ENCODE measurements at regions not wholly inside any gene's neighbourhood (a gene's known extent, or its start where the extent isn't known, plus 50 kb on each side); places are given as distances from the start of the nearest gene placed in this dataset.
A peak's percentile ranks its signal among the peaks of the same experiment; 100 is the strongest.

- no peak for DNase-seq (ENCODE audit: low read depth)
These were observed 1342.3 kb downstream of the TBC1D22A start for GRCh38 chr22:48104766-48105165.

DNA sequence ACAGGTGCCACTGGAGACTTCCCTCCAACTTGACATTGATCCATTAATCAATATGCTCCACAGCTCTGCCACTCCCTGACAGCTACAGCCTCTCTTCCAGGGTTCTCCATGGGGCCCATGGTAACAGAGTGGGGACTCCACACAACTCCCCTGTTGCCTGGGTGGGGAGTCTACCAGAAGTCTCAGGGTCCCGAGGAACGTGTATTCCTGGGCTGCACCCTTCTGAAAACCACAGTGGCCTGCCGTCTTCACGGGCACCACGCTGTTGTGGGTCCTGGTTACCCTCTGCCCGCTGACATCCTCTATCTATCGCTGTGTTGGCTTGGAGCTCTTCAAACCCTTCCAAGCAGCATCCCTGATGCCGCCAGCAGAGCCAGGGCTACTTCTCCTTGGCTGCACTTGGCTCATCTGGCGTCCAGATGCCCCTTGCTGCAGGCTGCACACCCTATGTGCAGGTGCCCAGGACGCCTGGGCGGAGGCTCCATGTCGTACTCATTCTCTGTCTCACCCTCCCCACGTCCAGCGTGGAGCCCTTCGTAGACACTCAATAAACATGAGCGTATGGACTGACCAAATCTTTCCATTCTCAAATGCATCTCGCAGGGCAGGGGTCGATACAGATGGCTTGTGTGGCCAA is 1341.8 kb downstream of the TBC1D22A start:
- no peak for DNase-seq (ENCODE audit: low read depth)

DNA sequence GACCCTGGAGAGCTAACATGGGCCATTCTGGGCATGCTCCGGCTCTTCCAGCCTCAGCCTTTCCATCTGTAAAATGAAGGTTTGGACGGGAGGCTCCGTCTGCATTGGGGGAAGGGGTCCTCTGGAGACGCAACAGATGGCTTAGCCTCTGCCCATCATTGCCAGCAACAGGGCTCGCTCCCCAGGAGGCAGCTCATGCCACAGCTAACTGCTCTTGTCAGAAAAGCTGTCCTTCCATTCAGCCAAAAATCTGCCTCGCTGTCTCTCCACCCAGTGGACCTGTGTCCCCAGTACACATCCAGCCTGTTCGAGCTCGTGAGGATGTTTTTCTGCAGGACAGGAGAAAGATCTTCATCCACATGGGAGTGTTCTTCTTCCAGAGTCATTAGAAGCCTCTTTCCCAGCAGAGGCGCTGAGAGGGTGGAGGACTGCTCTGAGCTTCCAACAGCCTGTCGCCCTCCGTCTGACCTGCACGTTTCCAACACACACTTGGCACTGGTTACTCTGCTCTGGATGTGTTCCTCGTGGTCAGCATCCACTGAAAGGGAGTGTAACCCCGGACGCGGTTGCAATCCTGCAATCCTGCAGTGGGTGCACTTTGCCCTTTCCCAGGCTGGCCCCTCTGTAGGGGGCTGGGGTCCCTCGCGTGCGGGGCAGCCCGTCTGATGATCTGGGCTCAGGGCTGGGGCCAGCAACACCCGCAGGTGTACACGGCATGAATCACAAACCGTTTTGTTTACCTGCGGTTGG is 1340.9 kb downstream of the TBC1D22A start:
- DNase-seq (ENCODE audit: low read depth), result no peak

- DNase-seq (ENCODE audit: low read depth), result no peak
These were observed 1340.1 kb downstream of the TBC1D22A start for GRCh38 chr22:48102581-48102980.

DNA sequence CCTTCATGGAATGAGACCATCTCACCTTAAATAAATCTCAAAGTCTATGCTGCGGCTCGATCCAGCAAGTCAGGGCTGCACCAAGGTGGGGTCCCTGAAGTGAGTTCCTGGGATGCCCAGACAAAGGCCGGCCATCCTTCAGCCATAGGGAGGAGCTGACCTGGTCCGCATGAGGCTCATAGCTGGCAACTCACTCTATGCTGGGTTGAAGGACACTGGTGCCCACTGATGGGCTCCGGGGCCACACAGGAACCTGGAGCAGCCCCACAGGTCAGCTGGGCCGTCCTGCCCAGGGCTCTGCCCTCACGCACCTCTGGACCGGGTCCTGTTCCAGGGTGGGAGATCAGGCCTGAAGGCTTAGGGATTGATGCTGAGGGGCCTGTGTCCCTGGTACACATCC is 1339.3 kb downstream of the TBC1D22A start:
- DNase-seq (ENCODE audit: low read depth), result no peak

GRCh38 chr22:48100685-48101417 is 1338.4 kb downstream of the TBC1D22A start:
- DNase-seq (ENCODE audit: low read depth), result no peak

DNA sequence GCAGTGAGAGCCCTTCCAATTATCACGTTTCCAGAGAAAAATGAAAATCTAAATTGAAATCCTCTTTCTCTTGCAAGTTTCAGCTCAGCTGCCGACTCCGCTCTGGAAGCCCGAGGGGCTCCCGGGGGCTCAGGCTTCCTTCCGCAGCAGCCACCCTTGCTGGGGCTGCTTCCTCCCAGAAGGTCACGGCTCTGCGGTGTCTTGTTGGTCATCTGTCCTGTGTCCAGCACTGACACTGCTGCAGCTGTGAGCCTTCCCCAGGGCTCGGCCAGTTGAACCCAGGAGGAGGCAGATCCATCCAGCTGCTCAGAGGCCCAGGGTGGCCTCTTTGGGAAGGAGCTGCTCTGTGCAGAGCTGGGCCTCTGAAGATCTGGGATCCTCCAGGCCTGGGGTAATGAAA is 1337.2 kb downstream of the TBC1D22A start:
- no peak for DNase-seq (ENCODE audit: low read depth)

DNA sequence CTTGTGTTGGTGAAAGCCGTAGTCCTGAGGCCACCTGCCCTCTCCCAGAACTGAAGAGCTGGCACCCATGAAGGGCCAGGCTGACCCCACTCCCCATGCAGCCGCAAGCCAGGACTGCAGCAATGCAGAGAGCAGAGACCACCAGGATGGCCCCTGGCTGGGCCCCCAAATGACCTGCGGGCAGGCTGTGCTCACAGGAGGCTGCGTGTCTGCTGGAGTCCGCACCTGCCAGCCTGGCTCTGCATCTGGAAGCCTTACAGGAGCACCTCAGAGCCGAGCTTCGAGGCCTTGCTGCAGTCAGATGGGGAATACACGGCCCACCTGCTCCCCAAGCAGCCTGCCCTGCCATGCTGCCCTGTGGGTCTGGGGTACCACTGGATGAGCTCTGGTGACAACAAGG is 1336.8 kb downstream of the TBC1D22A start:
- no peak for DNase-seq (ENCODE audit: low read depth)

GRCh38 chr22:48098921-48099245 is 1336.4 kb downstream of the TBC1D22A start:
- DNase-seq (ENCODE audit: low read depth), result no peak

GRCh38 chr22:48098243-48098920 is 1335.9 kb downstream of the TBC1D22A start:
- DNase-seq (ENCODE audit: low read depth), result no peak

DNA sequence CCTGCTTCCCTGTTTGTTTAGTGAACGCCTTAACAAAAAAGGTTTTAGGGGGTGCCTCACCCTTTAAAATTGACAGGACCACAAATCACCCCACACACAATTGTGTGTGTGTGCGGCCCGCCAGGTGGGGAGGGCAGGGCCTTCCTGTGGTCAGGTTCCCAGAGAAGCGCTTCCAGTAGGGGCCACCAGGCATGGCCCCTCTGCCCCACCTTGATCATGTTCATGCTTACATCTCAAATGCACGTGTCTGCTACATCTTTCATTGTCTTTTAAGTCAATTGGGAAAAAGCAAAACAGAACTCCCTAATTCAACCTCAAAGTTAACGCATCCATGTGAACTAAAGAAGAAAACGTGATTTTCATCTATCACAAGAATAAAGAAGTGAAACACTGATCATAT is 1335.3 kb downstream of the TBC1D22A start:
- no peak for DNase-seq (ENCODE audit: low read depth)

DNA sequence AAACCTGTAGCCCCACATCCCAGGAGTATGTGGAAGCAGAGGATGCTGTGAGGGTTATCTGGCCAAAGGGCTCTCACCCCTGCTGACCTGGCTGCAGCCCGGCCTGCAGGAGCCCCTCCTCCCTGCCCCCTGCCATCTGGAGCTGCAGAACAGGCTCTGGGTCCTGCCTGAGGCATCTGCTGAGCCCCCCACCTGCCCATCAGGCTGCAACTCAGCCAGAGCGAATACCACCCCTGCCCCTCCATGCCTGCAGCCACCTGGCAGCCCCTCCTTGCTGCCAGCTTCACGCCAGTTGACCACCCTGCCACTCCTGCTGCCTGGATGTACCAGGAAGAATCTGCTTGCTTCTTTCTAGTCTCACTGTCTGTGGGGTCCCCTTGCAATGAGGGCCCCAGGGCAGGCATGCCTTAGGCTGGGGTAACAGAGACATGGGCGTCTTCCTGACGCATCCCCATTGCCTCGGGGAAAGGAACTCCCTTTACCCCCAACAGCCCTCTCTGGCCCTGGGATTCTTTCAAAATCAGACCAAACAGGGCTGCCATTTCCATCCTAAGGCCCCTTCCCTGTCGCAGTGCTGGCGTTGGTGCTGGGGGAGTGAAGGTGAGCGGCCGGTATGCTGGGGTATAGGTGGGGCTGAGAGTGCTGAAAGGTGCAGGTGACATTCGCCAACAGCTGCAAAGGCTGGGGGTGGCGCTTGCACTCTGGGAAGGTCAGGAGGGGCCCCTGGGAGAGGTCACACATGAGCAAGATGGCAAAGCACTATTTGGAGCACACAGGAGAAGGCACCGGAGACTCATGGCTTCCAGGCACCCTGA is 1334.6 kb downstream of the TBC1D22A start:
- no peak for DNase-seq (ENCODE audit: low read depth)

DNA sequence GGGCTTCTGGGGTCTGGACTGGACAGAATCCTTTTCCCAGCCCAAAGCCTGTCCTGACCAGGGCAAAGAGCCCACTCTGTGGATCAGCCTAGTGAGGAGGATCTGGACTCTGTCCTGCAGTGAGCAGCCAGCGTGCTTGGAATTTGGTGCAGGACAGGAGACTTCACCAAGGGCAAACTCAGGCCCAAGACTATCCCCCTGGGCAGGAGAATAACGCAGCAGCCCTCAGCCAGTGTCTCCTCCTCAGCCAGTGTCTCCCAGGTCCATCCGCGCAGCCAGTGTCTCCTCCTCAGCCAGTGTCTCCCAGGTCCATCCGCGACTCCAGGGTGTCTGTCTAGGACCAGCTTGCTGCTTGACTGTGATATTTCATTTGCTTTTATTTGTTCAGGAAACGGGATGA is 1334.0 kb downstream of the TBC1D22A start:
- no peak for DNase-seq (ENCODE audit: low read depth)

- no peak for DNase-seq (ENCODE audit: low read depth)
These were observed 1331.5 kb downstream of the TBC1D22A start for GRCh38 chr22:48093981-48094380.

GRCh38 chr22:48092866-48093265 is 1330.4 kb downstream of the TBC1D22A start:
- DNase-seq (ENCODE audit: low read depth), result no peak

GRCh38 chr22:48091656-48092223 is 1329.3 kb downstream of the TBC1D22A start:
- DNase-seq (ENCODE audit: low read depth), result no peak

- no peak for DNase-seq (ENCODE audit: low read depth)
These were observed 1328.7 kb downstream of the TBC1D22A start for GRCh38 chr22:48091060-48091650.

- DNase-seq (ENCODE audit: low read depth), result no peak
These were observed 1327.9 kb downstream of the TBC1D22A start for GRCh38 chr22:48090332-48090672.

DNA sequence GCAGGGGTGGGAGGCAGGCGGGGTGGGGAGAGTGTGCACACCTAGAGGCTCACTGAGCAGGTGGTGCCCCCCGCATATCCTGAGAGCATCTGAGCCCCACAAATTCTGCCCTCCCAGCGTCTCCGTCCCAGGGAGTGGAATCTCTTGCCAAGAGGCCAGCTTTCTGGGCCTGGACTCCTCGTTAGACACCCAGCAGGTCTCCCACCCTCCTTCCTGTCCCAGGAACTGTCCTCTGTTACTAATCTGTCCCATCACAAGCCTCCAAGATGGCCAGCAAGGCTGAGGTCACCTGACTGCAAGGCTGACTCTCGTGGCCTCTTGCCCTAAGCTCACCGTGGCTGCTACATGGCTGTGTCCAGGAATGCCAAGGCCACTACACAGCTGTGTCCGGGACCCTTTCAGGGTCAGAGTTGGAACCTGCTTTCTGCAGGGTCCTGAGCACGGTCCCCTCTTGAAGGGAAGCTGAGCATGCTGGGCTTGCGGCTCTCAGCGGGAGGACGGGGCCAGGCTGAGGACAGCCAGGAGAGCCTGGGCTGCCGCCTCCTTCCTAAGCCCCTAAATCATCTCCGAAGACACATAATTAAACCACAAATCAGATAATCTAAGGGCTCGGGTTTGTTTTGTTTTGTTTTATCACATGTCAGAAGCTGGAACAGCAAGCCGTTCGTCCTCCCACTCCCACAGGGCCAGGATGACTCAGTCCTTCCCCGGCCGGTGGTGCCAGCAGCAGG is 1327.3 kb downstream of the TBC1D22A start:
- DNase-seq (ENCODE audit: low read depth), result peak; percentile 73

DNA sequence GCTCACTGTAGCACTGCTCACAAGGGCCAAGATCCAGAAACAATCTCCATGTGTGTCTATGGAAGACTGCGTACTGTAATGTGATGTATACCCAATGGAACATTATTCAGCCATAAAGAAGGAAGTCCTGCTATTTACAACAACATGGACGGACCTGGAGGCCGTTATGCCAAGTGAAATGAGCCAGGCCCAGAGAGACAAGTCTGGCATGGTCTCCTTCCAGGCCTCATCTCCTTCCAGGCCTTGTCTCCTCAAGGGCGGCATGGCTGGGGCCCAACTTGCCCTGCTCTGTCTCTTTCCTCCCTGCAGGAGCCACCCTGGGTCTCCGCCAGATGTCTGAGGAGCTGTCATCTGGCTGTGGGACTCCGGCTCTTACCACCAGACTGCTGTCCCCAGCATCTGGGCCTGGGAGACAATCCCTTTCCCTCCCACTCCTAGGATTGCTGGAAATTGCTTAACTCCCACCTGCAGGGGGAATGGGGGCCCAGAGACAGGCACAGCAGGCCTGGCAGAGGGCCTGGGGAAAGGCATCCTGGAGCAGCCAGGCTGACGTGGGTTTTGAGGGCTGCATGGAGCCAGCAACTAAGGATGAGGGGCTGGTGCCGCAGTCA is 1326.6 kb downstream of the TBC1D22A start:
- DNase-seq (ENCODE audit: low read depth), result no peak
